HUES64 (cell line): ENCODE measurements at regions not wholly inside any gene's neighbourhood (a gene's known extent, or its start where the extent isn't known, plus 50 kb on each side); places are given as distances from the start of the nearest gene placed in this dataset.
"Not testable (repeated sequence)": the region's sequence is repeated elsewhere in the genome, so short reads cannot be mapped to it uniquely, and the experiment has no call there.

Source experiments
- H3K27ac ChIP-seq: 2 replicates; pipeline ENCODE4 v1.7.0; 2013; ENCODE audit warnings: low read depth, low read length, inconsistent platforms
- H3K27me3 ChIP-seq: 2 replicates; pipeline ENCODE4 v1.6.1; 2013; ENCODE audit warnings: mild to moderate bottlenecking, low read length; ENCODE audit not compliant: insufficient read depth
- H3K36me3 ChIP-seq: 2 replicates; pipeline ENCODE4 v1.6.1; 2013; ENCODE audit warnings: mild to moderate bottlenecking, low read length; ENCODE audit not compliant: insufficient read depth
- H3K4me1 ChIP-seq: 2 replicates; pipeline ENCODE4 v1.6.1; 2013; ENCODE audit warnings: mild to moderate bottlenecking, low read length, moderate library complexity; ENCODE audit not compliant: insufficient read depth
- H3K4me3 ChIP-seq: 2 replicates; pipeline ENCODE4 v1.5.1; 2013; ENCODE audit warnings: mild to moderate bottlenecking, low read length, moderate library complexity
- H3K9ac ChIP-seq: 2 replicates; pipeline ENCODE4 v1.6.1; 2013; ENCODE audit warnings: mild to moderate bottlenecking, low read depth, low read length
- H3K9me3 ChIP-seq: 2 replicates; pipeline ENCODE4 v1.6.1; 2013; ENCODE audit warnings: low read depth, low read length; ENCODE audit not compliant: insufficient read depth
- WGBS: fragments of 150-250, 120-280 bp; methylation state at CpG from one replicate; pipeline ENCODE4 v1.1.7; 2013; ENCODE audit warnings: missing lambda C conversion rate; 5-methylcytosine and 5-hydroxymethylcytosine counted together

DNA sequence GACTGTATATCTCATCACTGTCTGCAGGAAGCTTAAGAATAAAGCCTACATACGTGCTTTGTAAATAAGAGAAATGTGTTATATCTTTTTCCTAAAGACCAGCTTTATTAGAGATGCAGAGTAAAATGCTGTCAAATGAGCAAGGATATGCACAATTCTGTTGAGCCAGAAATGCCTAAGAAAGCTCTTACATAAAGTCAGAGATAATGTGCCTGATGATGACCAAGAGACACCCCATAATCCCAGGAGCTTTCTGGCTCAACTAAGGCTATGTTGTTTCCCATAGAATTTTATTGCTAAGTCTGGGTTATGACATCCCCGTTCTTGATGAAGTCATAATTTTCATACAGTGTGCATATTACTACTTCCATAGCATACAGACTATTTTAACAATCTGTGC lies 209.9 kb downstream of the GALC start:
- 94% methylated on average over 2 of the region's 2 CpGs for WGBS
- Histone ChIP-seq H3K27ac (no peak overlapping the region), H3K27me3 (no peaks in the 10 kb centered on the region), H3K4me1 (no peaks in the 10 kb centered on the region), H3K36me3 (no peaks in the 10 kb centered on the region), H3K9ac (no peak overlapping the region), H3K9me3 (peaks cover 12% of the 10 kb centered on the region), H3K4me3 (no peak overlapping the region)

DNA sequence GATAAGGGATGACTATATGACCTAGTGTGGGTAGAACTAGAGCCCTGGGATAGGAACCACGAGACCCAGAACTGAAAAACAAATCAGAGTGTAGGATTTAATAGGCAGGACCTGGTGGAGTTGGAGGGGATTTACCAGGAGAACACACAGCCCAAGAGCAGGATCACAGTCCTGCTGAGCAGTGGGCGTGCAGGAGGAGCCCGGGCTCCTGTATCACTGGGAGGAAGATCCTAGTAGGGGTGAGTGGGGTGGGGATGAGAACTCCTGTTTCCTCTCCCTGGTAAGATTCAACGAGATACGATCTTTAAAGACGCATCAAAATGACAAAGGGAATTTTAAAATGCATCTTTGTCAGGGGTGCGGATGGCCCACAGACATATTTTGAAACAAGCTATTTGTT lies 220.1 kb downstream of the GALC start:
- Histone ChIP-seq H3K9me3 (peaks cover 6% of the 10 kb centered on the region; the same call in 1 of the 2 replicates), H3K27me3 (no peaks in the 10 kb centered on the region), H3K4me1 (no peaks in the 10 kb centered on the region), H3K9ac (no peak overlapping the region), H3K4me3 (no peak overlapping the region), H3K27ac (no peak overlapping the region), H3K36me3 (no peaks in the 10 kb centered on the region)
- 74% methylated on average over 7 of the region's 7 CpGs for WGBS

DNA sequence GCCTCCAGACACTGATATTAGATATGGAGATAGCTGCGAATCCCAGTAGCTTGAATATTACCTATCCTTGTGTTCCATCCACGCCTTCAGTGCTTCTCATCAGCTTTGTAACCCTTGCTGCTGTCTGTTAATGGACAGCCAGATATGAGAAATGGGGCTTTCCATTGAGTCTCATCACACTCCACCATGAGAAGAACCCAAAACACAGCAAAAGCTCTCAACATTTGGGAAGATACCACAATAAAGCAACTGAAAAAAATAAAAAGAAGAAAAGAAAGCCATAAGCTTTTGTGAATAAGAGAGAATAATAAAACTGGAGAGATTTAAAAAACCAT lies 225.4 kb downstream of the GALC start:
- Histone ChIP-seq H3K9me3 (peaks cover 9% of the 10 kb centered on the region), H3K9ac (no peak overlapping the region), H3K27ac (no peak overlapping the region), H3K4me3 (no peak overlapping the region), H3K36me3 (no peaks in the 10 kb centered on the region), H3K4me1 (no peaks in the 10 kb centered on the region), H3K27me3 (no peaks in the 10 kb centered on the region)
- WGBS = 97% methylated on average over 2 of the region's 2 CpGs

DNA sequence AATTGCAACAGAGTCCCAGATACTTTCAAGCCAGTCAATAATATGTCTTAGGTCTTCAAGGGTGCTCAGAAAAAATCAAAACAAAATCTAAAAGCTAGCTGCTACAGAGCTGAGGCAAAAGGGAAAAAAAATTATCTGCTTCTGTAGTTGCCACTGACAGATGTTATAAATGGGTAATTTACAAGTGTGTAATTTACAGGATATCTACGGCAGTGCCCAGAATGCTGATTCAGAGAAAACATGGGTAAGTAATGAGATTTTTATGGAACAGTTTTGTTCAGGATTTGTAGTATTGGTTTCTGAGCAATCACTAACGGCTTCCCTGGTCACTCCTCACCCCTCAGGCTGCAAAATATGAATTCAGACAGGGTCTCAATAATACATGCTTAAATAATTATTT lies 234.1 kb downstream of the GALC start:
- H3K27me3 ChIP-seq = no peaks in the 10 kb centered on the region

DNA sequence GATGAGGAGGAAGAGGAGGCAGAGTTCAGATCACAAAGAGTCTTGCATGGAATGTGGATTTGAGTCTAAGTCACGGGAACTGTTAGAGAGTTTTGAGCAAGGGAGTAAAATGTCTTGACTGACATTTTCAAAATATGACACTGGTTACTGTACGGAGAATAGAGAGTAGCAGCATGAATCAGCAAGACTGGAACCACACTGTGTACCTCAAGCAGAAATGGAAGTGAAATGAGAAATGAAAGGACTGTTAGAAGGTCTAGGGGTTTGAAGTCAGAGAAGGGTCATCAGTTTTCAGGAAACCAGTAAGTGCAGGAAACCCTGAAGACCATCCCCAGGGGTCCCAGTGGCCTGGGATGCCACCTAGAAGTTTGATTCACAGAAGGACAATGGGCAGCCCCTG lies 236.3 kb downstream of the GALC start:
- no peak overlapping the region for H3K27ac ChIP-seq
- H3K36me3 ChIP-seq = no peaks in the 10 kb centered on the region
- peaks cover 5% of the 10 kb centered on the region for H3K9me3 ChIP-seq
- H3K9ac ChIP-seq = no peak overlapping the region
- no peak overlapping the region for H3K4me3 ChIP-seq
- H3K4me1 ChIP-seq = no peaks in the 10 kb centered on the region
- no peaks in the 10 kb centered on the region for H3K27me3 ChIP-seq
- 92% methylated on average over 2 of the region's 2 CpGs for WGBS

More for the DNA sequence above, 234.1 kb downstream of the GALC start:
- Histone ChIP-seq H3K27ac (no peak overlapping the region), H3K4me1 (no peaks in the 10 kb centered on the region), H3K9me3 (peaks cover 10% of the 10 kb centered on the region), H3K9ac (no peak overlapping the region), H3K36me3 (no peaks in the 10 kb centered on the region), H3K4me3 (no peak overlapping the region)
- WGBS = 99% methylated on average over 2 of the region's 2 CpGs

DNA sequence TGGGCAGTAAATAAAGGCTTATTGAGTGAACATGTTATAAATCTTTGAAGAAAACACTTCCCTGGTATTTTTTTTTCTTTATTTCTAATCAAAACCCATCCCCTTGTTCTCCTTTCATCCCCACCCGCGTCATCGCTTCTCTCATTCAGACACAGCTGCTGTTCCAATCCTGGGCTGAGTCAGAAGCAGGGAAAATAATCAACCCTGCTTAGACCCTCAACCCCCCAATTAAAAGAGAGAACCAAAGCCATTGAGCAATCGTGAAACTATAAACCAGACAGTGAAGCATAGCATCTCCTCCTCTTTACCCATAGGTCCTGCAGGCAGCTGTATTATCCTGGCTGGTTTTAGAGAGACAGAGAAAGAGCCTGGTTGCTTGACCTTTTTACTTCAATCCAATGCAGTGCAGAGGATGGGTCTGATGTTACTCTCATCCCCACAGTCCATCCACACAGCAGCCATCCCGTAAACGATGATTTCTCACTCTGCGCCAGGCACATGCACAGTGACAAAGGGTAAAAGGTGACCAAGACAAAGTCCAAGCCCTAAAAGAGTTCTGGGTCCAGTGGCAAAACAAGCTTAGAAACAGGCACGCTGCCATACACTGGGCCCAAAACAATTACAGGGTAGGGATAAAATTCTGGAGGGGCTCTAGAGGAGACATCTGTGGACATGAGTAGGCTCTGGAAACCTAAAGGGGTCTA lies 238.3 kb downstream of the GALC start:
- H3K36me3 ChIP-seq = no peaks in the 10 kb centered on the region
- WGBS = 97% methylated on average over 8 of the region's 8 CpGs
- no peak overlapping the region for H3K4me3 ChIP-seq
- no peaks in the 10 kb centered on the region for H3K27me3 ChIP-seq
- no peak overlapping the region for H3K9ac ChIP-seq
- no peaks in the 10 kb centered on the region for H3K4me1 ChIP-seq
- H3K9me3 ChIP-seq = no peaks in the 10 kb centered on the region
- H3K27ac ChIP-seq = no peak overlapping the region

DNA sequence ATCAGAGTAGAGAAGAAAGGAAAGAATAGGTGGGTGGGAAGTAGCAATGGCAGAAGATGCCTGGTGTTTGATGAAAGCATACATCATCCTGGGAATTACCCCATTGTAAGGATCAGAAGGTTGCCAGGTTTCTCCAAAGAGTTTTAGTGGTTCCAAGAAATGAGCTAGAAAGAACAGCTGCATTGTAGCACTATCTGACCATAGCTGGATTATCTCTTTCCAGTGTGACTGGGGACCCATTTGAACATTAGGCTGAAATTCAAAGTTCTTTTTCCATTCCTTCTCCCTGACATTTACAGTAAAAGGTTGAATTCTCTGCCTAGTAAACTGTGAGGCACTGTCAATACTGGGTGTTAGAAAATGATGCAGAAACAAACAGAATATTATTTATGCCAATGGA lies 244.4 kb downstream of the GALC start:
- Histone ChIP-seq H3K27me3 (no peaks in the 10 kb centered on the region), H3K9ac (no peak overlapping the region), H3K4me1 (no peaks in the 10 kb centered on the region), H3K36me3 (no peaks in the 10 kb centered on the region), H3K27ac (no peak overlapping the region), H3K4me3 (no peak overlapping the region), H3K9me3 (no peaks in the 10 kb centered on the region)

DNA sequence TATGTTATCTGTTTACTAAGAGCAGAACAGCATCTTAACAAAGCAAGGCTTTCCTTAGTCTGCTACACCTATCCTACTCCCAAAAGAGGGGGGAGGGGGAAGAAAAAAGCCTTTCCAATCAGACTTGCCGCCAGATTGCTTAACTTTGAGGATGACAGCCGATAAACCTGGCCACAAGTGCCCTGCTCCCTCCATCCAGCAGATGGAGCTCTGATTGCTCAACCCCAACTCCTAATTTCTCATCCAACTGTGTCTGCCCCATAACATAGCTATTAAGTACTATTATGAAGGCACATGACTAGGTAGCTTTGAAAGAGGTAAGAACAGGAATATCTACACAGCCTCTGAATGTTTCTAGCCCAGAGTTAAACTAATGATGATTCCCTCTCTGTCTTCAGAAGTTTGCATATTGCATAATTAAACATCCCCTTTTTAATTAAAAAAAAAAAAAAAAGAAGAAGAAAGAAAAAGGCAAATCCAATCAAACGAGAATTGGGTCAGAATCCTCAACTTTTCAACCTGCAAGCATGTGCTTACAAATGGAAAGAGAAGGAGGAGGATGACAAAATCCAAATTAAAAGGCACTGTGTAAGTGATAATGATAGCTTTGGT lies 247.4 kb downstream of the GALC start:
- Histone ChIP-seq H3K4me3 (no peak overlapping the region), H3K9ac (no peak overlapping the region), H3K9me3 (no peaks in the 10 kb centered on the region), H3K36me3 (no peaks in the 10 kb centered on the region), H3K27ac (no peak overlapping the region), H3K27me3 (no peaks in the 10 kb centered on the region), H3K4me1 (no peaks in the 10 kb centered on the region)
- WGBS = 52% methylated on average over 3 of the region's 3 CpGs

DNA sequence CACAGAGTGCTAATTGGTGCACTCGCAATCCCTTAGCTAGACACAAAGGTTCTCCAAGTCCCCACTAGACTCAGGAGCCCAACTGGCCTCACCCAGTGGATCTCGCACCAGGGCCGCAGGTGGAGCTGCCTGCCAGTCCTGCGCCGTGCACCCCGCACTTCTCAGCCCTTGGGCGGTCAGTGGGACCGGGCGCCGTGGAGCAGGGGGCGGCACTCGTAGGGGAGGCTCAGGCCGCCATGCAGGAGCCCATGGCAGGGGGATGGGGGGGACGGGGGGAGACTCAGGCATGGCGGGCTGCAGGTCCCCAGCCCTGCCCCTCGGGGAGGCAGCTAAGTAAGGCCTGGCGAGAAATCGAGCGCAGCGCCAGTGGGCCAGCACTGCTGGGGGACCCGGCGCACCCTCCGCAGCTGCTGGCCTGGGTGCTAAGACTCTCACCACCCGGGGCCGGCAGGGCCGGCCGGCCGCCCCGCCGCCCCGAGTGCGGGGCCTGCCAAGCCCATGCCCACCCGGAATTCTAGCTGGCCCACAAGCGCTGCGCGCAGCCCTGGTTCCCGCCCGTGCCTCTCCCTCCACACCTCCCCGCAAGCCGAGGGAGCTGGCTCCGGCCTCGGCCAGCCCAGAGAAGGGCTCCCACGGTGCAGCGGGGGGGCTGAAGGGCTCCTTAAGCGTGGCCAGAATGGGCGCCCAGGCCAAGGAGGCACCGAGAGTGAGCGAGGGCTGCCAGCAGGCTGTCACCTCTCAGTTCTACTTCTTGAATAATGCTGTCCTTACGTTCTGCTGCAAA lies 258.2 kb downstream of the GALC start:
- not testable (repeated sequence) for H3K27me3 ChIP-seq, H3K9me3 ChIP-seq, H3K9ac ChIP-seq, H3K4me1 ChIP-seq, H3K4me3 ChIP-seq, H3K36me3 ChIP-seq, H3K27ac ChIP-seq
- 93% methylated on average over 49 of the region's 49 CpGs for WGBS

DNA sequence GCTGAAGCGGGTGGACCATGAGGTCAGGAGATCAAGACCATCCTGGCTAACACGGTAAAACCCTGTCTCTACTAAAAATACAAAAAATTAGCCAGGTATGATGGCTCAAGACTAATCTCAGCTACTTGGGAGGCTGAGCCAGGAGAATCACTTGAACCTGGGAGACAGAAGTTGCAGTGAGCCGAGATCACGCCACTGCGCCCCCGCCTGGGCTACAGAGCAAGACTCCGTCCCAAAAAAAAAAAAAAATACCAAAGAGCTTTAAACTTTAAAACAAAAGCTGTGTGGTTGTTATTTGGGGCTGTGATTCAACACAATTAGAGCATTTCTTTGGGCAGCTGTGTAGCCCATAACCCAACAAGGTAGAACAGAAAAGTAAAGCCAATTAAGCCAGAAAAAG lies 259.9 kb downstream of the GALC start:
- WGBS = 91% methylated on average over 6 of the region's 7 CpGs
- not testable (repeated sequence) for H3K27me3 ChIP-seq

DNA sequence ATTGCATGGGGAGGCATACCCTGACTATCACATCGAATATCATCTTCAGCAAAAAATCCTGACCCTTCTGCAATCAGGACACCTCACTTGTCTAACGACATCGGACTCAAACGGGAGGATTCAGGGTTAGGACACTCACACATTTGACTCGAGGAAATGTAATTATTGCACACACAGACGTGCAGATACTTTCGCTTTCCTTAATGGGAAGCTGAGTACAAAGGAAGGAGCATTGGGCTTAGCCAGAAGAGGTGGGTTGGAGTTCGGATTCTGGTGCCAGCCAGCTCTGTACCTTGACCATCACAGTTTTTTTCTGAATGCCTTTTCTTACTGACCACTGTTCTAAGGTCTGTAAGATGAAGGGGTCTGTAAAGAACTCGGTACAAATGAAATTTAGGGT lies 260.4 kb downstream of the GALC start:
- Histone ChIP-seq H3K36me3 (no peaks in the 10 kb centered on the region), H3K27ac (no peak overlapping the region), H3K9me3 (no peaks in the 10 kb centered on the region), H3K4me1 (no peaks in the 10 kb centered on the region), H3K4me3 (no peak overlapping the region), H3K9ac (no peak overlapping the region), H3K27me3 (no peaks in the 10 kb centered on the region)
- 92% methylated on average over 9 of the region's 9 CpGs for WGBS

More for the DNA sequence above, 259.9 kb downstream of the GALC start:
- not testable (repeated sequence) for H3K27ac ChIP-seq, H3K36me3 ChIP-seq, H3K4me1 ChIP-seq, H3K9ac ChIP-seq, H3K4me3 ChIP-seq, H3K9me3 ChIP-seq
